Fibroblast of skin of back (primary cell): ENCODE measurements at regions not wholly inside any gene's neighbourhood (a gene's known extent, or its start where the extent isn't known, plus 50 kb on each side); places are given as distances from the start of the nearest gene placed in this dataset.

Experiments used
- DNase-seq: peaks from one replicate; pipeline ENCODE4 v3.0.0-alpha.2; 2013

GRCh38 chr2:8566774-8567468, 114.9 kb upstream of the ID2 start:
- no peak for DNase-seq

GRCh38 chr2:8567469-8568260, 114.2 kb upstream of the ID2 start:
- DNase-seq, result peak; percentile 11

- no peak for DNase-seq
Measured at GRCh38 chr2:8568543-8569302, 113.1 kb upstream of the ID2 start.

- no peak for DNase-seq
Measured at GRCh38 chr2:8569332-8569930, 112.4 kb upstream of the ID2 start.

GRCh38 chr2:8570637-8571036, 111.2 kb upstream of the ID2 start:
- DNase-seq, result no peak

- no peak for DNase-seq
Measured at GRCh38 chr2:8571301-8571791, 110.5 kb upstream of the ID2 start.

GRCh38 chr2:8571792-8572499, 109.9 kb upstream of the ID2 start:
- DNase-seq, result no peak

GRCh38 chr2:8572712-8573233, 109.1 kb upstream of the ID2 start:
- no peak for DNase-seq

- no peak for DNase-seq
Measured at GRCh38 chr2:8573234-8573941, 108.5 kb upstream of the ID2 start.

- no peak for DNase-seq
Measured at GRCh38 chr2:8573942-8574195, 108.0 kb upstream of the ID2 start.

- DNase-seq, result no peak
Measured at GRCh38 chr2:8574196-8575037, 107.4 kb upstream of the ID2 start.

- no peak for DNase-seq
Measured at GRCh38 chr2:8575038-8575833, 106.6 kb upstream of the ID2 start.

- DNase-seq, result no peak
Measured at GRCh38 chr2:8575834-8576423, 105.9 kb upstream of the ID2 start.

GRCh38 chr2:8576525-8577167, 105.2 kb upstream of the ID2 start:
- no peak for DNase-seq

GRCh38 chr2:8577573-8577972, 104.3 kb upstream of the ID2 start:
- DNase-seq, result no peak

- no peak for DNase-seq
Measured at GRCh38 chr2:8578335-8579244, 103.3 kb upstream of the ID2 start.

GRCh38 chr2:8579485-8580085, 102.3 kb upstream of the ID2 start:
- no peak for DNase-seq
